OCI-LY3 (cell line): ENCODE measurements at regions not wholly inside any gene's neighbourhood (a gene's known extent, or its start where the extent isn't known, plus 50 kb on each side); places are given as distances from the start of the nearest gene placed in this dataset.

ENCODE experiments used
- H2AFZ ChIP-seq: fragments of 200-600, 300-600 bp; shearing (Covaris generic); 2 replicates; pipeline ENCODE4 v1.6.0; 2014; ENCODE audit warnings: antibody characterized with exemption, low read depth, low read length
- H3K27ac ChIP-seq: fragments of 200-600, 300-600 bp; sonication (generic); 2 replicates; pipeline ENCODE4 v1.5.1; 2014; ENCODE audit warnings: mild to moderate bottlenecking, low read length, moderate library complexity, mixed read lengths
- H3K27me3 ChIP-seq: fragments of 200-600, 300-600 bp; sonication (generic); 2 replicates; pipeline ENCODE4 v1.6.1; 2014; ENCODE audit warnings: low read depth, low read length, mixed read lengths
- H3K36me3 ChIP-seq: fragments of 200-600, 300-600 bp; sonication (generic); replicated peaks from 2 replicates; pipeline ENCODE3; 2014; ENCODE audit warnings: low read depth, low read length, mixed read lengths
- H3K4me1 ChIP-seq: fragments of 300-600, 200-600 bp; sonication (generic); 2 replicates; pipeline ENCODE4 v1.6.1; 2014; ENCODE audit warnings: low read length, mixed read lengths
- H3K4me2 ChIP-seq: fragments of 200-600, 300-600 bp; sonication (generic); 2 replicates; pipeline ENCODE4 v1.6.1; 2014; ENCODE audit warnings: low read length, mixed read lengths
- H3K4me3 ChIP-seq: fragments of 300-600, 200-600 bp; sonication (generic); 2 replicates; pipeline ENCODE4 v1.5.1; 2014; ENCODE audit warnings: antibody characterized with exemption, mild to moderate bottlenecking, low read length, moderate library complexity
- H3K79me2 ChIP-seq: fragments of 300-600, 200-600 bp; shearing (Covaris generic); 2 replicates; pipeline ENCODE4 v1.6.1; 2014; ENCODE audit warnings: mild to moderate bottlenecking, low read length, mixed read lengths
- H3K9ac ChIP-seq: fragments of 300-600, 200-600 bp; shearing (Covaris generic); 2 replicates; pipeline ENCODE4 v1.6.0; 2014; ENCODE audit warnings: mild to moderate bottlenecking, low read length, moderate library complexity
- H3K9me3 ChIP-seq: fragments of 200-600, 300-600 bp; shearing (Covaris generic); 2 replicates; pipeline ENCODE4 v1.6.1; 2014; ENCODE audit warnings: low read length, mixed read lengths; ENCODE audit not compliant: insufficient read depth
- H4K20me1 ChIP-seq: fragments of 200-600, 300-600 bp; sonication (generic); 2 replicates; pipeline ENCODE4 v1.6.1; 2016; ENCODE audit warnings: low read length, mixed read lengths; ENCODE audit not compliant: insufficient read depth
- CTCF ChIP-seq: fragments of 200-600, 300-600 bp; sonication (generic); IDR thresholded peaks from 2 replicates; pipeline ENCODE4 v1.5.1; 2014; ENCODE audit warnings: antibody characterized with exemption, low read length, low read depth
- EZH2phosphoT487 ChIP-seq: fragments of 200-600 bp; shearing (Covaris generic); IDR thresholded peaks from 2 replicates; pipeline ENCODE4 v1.6.1; 2018; ENCODE audit warnings: antibody characterized with exemption, mixed run types, low read depth

- no peak overlapping the region for H3K27ac ChIP-seq
- no peaks in the 10 kb centered on the region for H3K4me1 ChIP-seq
- no peak overlapping the region for H3K4me2 ChIP-seq
- TF ChIP-seq EZH2phosphoT487 (no peak), CTCF (no peak)
- no peak overlapping the region for H2AFZ ChIP-seq
- H3K9ac ChIP-seq, result no peak overlapping the region
- no peaks in the 10 kb centered on the region for H3K27me3 ChIP-seq
- H3K36me3 ChIP-seq, result no peaks in the 10 kb centered on the region
- no peaks in the 10 kb centered on the region for H3K9me3 ChIP-seq
- no peaks in the 10 kb centered on the region for H4K20me1 ChIP-seq
- no peaks in the 10 kb centered on the region for H3K79me2 ChIP-seq
- no peak overlapping the region for H3K4me3 ChIP-seq
These were observed 289.6 kb downstream of the CXXC4 start for GRCh38 chr4:104205116-104205515.

GRCh38 chr4:104188301-104188700 is 306.4 kb downstream of the CXXC4 start:
- H3K79me2 ChIP-seq, result no peaks in the 10 kb centered on the region
- no peak for TF ChIP-seq CTCF
- no peak for TF ChIP-seq EZH2phosphoT487
- H3K27ac ChIP-seq, result no peak overlapping the region
- no peaks in the 10 kb centered on the region for H3K36me3 ChIP-seq
- no peaks in the 10 kb centered on the region for H4K20me1 ChIP-seq
- no peak overlapping the region for H3K4me2 ChIP-seq
- H3K9me3 ChIP-seq, result no peaks in the 10 kb centered on the region
- no peaks in the 10 kb centered on the region; the same call in 1 of the 2 replicates for H3K4me1 ChIP-seq
- H2AFZ ChIP-seq, result no peak overlapping the region
- no peak overlapping the region for H3K4me3 ChIP-seq
- no peak overlapping the region for H3K9ac ChIP-seq
- H3K27me3 ChIP-seq, result no peaks in the 10 kb centered on the region

GRCh38 chr4:104169437-104169836 is 325.3 kb downstream of the CXXC4 start:
- no peak overlapping the region for H3K4me2 ChIP-seq
- no peaks in the 10 kb centered on the region for H3K27me3 ChIP-seq
- no peak overlapping the region for H3K27ac ChIP-seq
- H3K36me3 ChIP-seq, result no peaks in the 10 kb centered on the region
- H3K9ac ChIP-seq, result no peak overlapping the region
- H4K20me1 ChIP-seq, result no peaks in the 10 kb centered on the region
- H3K9me3 ChIP-seq, result no peaks in the 10 kb centered on the region
- no peak for TF ChIP-seq CTCF
- no peak for TF ChIP-seq EZH2phosphoT487
- H3K4me1 ChIP-seq, result no peaks in the 10 kb centered on the region
- H3K79me2 ChIP-seq, result no peaks in the 10 kb centered on the region
- H2AFZ ChIP-seq, result no peak overlapping the region
- no peak overlapping the region for H3K4me3 ChIP-seq

GRCh38 chr4:104166749-104167148 is 327.9 kb downstream of the CXXC4 start:
- H2AFZ ChIP-seq, result no peak overlapping the region
- H3K27ac ChIP-seq, result no peak overlapping the region
- TF ChIP-seq EZH2phosphoT487 (no peak), CTCF (no peak)
- H3K4me1 ChIP-seq, result no peaks in the 10 kb centered on the region
- no peak overlapping the region for H3K4me3 ChIP-seq
- no peaks in the 10 kb centered on the region for H3K79me2 ChIP-seq
- H3K9ac ChIP-seq, result no peak overlapping the region
- no peaks in the 10 kb centered on the region for H3K27me3 ChIP-seq
- H3K4me2 ChIP-seq, result no peak overlapping the region
- H4K20me1 ChIP-seq, result no peaks in the 10 kb centered on the region
- H3K9me3 ChIP-seq, result no peaks in the 10 kb centered on the region
- no peaks in the 10 kb centered on the region for H3K36me3 ChIP-seq
